Mucosa of rectum (tissue), 2 donors: ENCODE measurements at regions not wholly inside any gene's neighbourhood (a gene's known extent, or its start where the extent isn't known, plus 50 kb on each side); places are given as distances from the start of the nearest gene placed in this dataset.

Experiments
- H3K27ac ChIP-seq, 2 donors: one replicate each; pipeline ENCODE4 v1.7.0; 2013; ENCODE audit warnings: inconsistent platforms in 2 of 2, low read depth in 2 of 2, low read length in 2 of 2
- H3K27me3 ChIP-seq, 2 donors: one replicate each; pipeline ENCODE4 v1.7.0; 2013; ENCODE audit warnings: low read length in 2 of 2; ENCODE audit not compliant: control insufficient read depth in 2 of 2, insufficient read depth in 2 of 2
- H3K36me3 ChIP-seq, 2 donors: one replicate each; pipeline ENCODE4 v1.7.0; 2013; ENCODE audit warnings: low read length in 2 of 2; ENCODE audit not compliant: control insufficient read depth in 2 of 2, insufficient read depth in 2 of 2
- H3K4me1 ChIP-seq, 2 donors: one replicate each; pipeline ENCODE4 v1.7.0; 2013; ENCODE audit warnings: low read length in 2 of 2, mild to moderate bottlenecking in 1 of 2; ENCODE audit not compliant: control insufficient read depth in 2 of 2, insufficient read depth in 2 of 2
- H3K4me3 ChIP-seq, 2 donors: one replicate each; pipeline ENCODE4 v1.7.0; 2013; ENCODE audit warnings: low read length in 2 of 2
- H3K9ac ChIP-seq, 2 donors: one replicate each; pipeline ENCODE4 v1.7.0; 2013; ENCODE audit warnings: low read length in 2 of 2, low read depth in 1 of 2, mild to moderate bottlenecking in 1 of 2
- H3K9me3 ChIP-seq, 2 donors: one replicate each; pipeline ENCODE4 v1.7.0; 2013; ENCODE audit warnings: low read length in 2 of 2; ENCODE audit not compliant: control insufficient read depth in 2 of 2
- donor health status: healthy.
- donor health status: Normal muscosa, but diverticular disease.

DNA sequence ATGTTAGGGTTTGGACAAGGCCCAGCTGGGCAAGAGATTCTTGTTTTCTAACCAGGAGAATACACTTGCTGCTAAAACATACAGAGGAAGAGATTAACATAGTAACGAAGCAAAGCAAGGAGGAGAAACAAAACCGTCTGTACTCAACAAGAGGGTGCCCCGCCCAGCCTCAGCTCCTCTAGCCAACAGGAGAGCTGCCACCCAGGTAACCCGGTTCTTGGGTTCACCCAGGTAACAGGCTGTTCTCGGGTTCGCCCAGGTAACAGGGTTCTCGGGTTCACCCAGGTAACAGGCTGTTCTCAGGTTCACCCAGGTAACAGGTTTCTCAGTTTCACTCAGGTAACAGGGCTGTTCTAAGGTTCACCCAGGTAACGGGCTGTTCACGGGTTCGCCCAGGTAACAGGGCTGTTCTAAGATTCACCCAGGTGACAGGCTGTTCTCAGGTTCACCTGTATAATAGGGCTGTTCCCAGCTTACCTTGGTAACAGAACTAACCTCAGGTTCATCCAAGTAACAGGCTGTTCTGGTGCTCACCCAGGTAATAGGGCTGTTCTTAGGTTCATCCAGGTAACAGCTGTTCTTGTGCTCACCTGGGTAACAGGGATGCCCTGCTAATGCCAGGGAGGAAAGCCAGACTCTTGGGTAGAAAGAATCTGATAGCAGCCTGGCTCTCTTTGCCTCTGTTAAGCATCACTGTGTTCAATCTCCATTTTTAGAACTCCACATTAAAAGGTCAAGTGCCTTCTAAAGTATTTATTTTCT lies 271.6 kb downstream of the SYK start:
- H3K27me3 ChIP-seq, result no peaks in the 10 kb centered on the region
- H3K9me3 ChIP-seq, result no peaks in the 10 kb centered on the region
- H3K9ac ChIP-seq, result no peak overlapping the region
- no peaks in the 10 kb centered on the region for H3K4me1 ChIP-seq
- H3K27ac ChIP-seq, result no peak overlapping the region
- no peak overlapping the region for H3K4me3 ChIP-seq
- no peaks in the 10 kb centered on the region for H3K36me3 ChIP-seq

DNA sequence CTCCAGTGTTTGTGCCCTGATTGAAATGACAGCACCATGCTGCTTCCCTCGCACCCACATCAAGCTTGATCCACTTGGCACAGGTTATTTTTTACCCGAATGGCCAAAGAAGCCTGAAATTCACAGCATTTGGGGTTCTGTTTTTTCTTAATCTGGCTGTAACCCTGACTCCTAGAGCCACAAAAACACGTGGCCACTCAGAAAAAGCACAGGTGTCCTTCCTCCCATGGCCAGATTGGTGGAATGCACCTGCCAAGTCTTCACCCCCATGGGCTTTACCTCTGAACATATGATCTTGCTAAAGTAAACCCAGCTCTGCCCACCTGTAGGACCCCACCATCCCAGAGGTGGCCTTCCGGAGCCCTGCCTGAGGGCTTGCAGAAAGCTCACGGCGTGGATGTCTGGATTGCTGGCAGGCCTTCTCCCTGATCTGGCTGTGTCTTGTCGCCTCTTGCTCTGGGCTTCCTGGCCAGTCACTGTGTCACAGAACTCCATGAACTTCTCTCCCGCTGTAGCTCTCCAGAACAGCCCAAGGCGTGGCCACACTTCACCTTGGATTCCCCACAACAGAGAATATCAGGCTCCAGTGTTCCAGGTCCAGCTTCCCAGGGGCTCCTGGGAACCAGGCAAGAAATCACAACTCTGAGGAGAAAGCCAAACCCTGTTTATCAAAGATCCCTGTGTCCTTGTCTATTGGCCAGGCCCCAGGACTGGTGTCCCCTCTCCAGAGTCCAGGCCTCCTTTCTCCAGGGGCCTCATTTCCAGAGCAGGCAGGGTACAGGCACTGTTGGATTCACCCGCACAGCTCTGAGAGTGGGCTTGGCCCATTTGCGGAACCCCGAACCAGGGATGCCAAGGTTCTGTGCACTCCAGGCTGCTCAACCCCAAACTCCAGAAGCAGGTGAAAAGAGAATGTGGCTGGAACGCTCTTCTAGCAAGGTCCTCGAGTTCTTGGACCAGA lies 272.5 kb downstream of the SYK start:
- no peak overlapping the region for H3K9ac ChIP-seq
- H3K4me3 ChIP-seq, result no peak overlapping the region
- no peaks in the 10 kb centered on the region for H3K27me3 ChIP-seq
- no peaks in the 10 kb centered on the region for H3K36me3 ChIP-seq
- no peak overlapping the region for H3K27ac ChIP-seq
- H3K9me3 ChIP-seq, result no peaks in the 10 kb centered on the region
- H3K4me1 ChIP-seq, result no peaks in the 10 kb centered on the region

DNA sequence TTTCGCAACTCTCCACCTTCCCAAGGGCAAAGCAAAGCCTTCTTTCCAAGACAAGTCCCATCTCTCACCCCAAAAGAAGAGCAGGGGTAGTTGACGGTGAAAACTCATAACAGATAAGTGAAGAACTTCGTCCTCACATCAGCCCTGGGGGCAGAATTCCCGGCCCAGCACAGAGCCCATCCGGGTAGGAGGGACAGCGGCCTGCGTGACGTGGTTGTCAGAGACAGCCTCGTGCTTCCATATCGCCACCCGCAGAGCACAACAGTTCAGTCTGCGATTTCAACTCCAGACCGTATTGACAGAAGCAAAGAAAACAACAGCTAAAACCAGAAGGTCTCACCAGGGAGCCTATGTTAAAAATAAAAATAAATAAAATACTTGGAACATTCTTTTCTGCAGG lies 273.2 kb downstream of the SYK start:
- H3K4me3 ChIP-seq, result no peak overlapping the region
- H3K9me3 ChIP-seq, result no peaks in the 10 kb centered on the region
- H3K27ac ChIP-seq, result no peak overlapping the region
- no peaks in the 10 kb centered on the region for H3K27me3 ChIP-seq
- H3K9ac ChIP-seq, result no peak overlapping the region
- H3K4me1 ChIP-seq, result no peaks in the 10 kb centered on the region
- H3K36me3 ChIP-seq, result no peaks in the 10 kb centered on the region

DNA sequence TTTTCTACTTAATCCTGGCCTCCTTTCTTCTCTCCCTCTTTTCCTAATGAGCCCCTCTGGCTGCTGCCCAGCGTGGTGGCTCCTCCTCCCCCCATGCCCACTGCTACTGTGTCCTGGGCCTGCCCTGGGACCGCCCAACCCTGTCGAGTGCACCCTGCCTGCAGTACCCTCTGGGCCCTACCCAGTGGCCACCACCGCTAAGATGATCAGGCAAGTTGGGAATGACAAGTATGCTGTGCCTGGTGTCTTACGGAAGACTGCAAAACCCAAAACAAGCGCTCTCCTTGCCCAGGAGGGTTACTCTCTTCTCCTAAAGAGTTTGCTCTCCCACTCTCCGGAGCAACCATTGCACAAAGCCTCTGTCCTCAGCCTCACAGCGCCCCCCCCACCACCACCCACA lies 273.7 kb downstream of the SYK start:
- no peaks in the 10 kb centered on the region for H3K4me1 ChIP-seq
- H3K27ac ChIP-seq, result no peak overlapping the region
- no peaks in the 10 kb centered on the region for H3K36me3 ChIP-seq
- H3K9ac ChIP-seq, result no peak overlapping the region
- no peaks in the 10 kb centered on the region for H3K9me3 ChIP-seq
- no peaks in the 10 kb centered on the region for H3K27me3 ChIP-seq
- no peak overlapping the region for H3K4me3 ChIP-seq

DNA sequence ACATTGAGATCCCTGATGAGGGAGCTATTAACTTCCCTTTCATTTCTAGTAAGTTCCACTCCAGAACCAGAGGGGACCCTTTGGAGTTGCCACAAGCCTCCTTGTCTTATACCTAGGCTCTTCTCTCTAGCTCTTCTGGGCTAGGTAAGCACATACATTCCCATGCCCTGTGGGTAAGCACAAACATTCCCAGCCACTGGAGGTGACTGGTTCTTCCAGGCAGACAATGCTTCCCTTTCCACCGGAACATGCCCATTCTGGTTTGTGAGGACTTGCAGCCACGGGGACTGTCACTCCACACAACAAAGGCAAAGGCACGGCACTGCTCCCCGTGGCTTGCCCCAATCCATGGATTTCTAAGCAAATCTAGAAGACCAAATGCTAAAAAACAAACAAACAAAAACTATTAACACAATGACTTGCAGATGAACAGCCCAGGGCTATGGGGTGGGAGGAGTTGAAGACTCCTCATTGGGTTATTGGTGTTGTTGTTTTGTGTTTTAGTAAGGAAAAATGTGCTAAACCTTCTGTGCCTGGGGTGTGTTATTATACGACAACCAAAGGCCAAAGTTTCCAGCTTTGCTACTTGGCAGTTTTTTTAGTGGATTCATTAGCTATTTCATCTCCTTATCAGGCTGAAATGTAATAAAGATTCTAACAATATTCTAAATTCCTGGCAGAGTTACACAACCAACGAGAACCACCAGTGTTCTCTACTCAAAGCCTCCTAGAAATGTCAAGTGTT lies 276.2 kb downstream of the SYK start:
- no peak overlapping the region for H3K9ac ChIP-seq
- no peaks in the 10 kb centered on the region for H3K4me1 ChIP-seq
- H3K27me3 ChIP-seq, result no peaks in the 10 kb centered on the region
- H3K4me3 ChIP-seq, result no peak overlapping the region
- H3K9me3 ChIP-seq, result no peaks in the 10 kb centered on the region
- no peak overlapping the region for H3K27ac ChIP-seq
- no peaks in the 10 kb centered on the region for H3K36me3 ChIP-seq

DNA sequence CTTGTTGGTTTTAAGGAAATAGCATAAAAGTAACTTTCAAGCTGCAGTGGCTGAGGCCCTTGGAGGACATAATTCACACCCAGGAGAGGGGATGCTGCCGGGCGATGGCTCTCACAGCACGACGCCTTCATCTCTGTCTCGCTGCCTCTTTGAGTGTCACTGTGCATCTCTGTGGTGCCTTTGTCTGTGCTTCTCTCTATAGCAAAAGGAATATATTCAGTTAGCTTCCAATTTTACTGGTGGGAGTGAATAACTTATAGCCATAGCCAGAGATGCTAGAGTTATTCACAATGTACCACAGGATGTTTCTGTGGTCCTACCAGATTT lies 276.7 kb downstream of the SYK start:
- H3K36me3 ChIP-seq, result no peaks in the 10 kb centered on the region
- H3K27me3 ChIP-seq, result no peaks in the 10 kb centered on the region
- H3K27ac ChIP-seq, result no peak overlapping the region
- no peaks in the 10 kb centered on the region for H3K4me1 ChIP-seq
- H3K9me3 ChIP-seq, result no peaks in the 10 kb centered on the region
- H3K9ac ChIP-seq, result no peak overlapping the region
- no peak overlapping the region for H3K4me3 ChIP-seq

DNA sequence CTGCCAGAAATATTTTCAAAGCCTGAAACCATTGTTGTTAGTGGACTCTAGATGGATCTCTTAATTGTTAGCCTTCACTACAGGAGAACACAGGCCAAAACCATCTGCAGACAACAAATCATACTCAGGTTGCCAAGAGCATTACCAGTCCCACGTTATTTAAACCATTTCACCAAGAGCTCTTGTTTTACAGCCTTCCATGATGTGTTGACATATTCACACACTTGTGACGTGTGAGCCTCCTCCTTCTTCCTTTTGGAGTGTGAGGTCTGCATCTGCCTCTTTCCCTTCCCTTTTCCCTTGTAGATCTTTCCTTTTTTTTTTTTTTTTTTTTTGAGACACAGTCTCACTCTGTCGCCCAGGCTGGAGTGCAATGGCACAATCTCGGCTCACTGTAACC lies 279.0 kb downstream of the AUH start:
- Histone ChIP-seq H3K9ac (no peak overlapping the region), H3K4me3 (no peak overlapping the region), H3K4me1 (no peaks in the 10 kb centered on the region), H3K9me3 (no peaks in the 10 kb centered on the region), H3K27ac (no peak overlapping the region), H3K36me3 (no peaks in the 10 kb centered on the region), H3K27me3 (no peaks in the 10 kb centered on the region)

DNA sequence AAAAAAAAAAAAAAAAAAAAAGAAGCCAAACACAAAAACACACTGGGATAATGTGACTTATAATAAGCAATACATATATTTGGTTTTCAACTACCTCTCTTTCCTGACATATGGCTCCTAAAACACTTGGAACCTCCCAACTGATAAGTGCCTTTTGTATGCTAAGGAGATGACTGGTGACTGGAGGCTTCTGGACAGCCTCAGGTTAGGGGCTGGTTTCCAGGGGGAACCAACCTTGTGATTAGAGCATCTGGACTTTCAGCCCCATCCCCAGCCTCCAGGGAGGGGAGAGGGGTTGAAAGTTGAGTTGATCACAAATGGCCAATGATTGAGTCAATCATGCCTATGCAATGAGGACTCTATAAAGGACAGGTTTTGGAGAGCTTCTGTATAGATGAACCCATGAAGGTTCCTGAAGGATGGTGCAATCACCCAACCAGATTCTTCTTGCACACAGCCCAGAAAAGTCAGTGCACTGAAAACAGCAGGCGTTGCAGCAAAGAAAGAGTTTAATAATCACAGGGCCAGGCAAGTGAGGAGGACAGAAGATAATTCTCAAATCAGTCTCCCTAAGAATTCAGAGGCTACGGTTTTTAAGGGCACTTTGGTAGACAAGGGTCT lies 276.7 kb downstream of the AUH start:
- Histone ChIP-seq H3K27ac (no peak overlapping the region), H3K36me3 (no peaks in the 10 kb centered on the region), H3K9me3 (no peaks in the 10 kb centered on the region)

DNA sequence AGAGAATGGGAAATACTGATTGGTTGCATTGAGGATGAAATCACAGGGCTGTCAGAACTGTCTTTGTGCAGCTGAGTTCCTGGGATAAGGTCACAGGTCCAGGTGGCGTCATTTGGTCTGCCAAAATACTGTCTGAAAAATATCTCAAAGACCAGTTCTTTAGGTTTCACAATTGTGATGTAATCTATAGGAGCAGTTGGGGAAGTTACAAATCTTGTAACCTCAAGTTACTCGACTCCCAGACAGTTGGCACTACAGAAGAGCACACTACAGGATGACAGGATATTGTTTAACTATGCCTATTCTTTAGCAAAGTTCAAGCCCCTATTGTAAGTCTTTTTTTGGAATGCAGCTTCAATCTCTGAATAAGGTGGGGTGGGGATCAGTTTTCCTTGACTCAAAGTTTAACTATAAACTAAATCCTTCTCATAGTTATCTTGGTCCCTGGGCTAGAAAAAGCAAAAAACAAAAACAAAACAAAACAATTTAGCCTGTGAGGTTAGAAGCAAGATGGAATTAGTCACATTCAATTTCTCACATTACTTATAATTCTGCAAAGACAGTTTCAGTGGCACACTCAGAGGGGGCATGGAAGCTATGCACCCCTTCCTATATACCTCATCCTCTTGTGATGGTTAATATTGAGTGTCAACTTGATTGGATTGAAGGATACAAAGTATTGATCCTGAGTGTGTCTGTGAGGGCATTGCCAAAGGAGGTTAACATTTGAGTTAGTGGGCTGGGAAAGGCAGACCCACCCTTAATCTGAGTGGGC lies 276.0 kb downstream of the AUH start:
- no peaks in the 10 kb centered on the region for H3K4me1 ChIP-seq
- H3K4me3 ChIP-seq, result no peak overlapping the region
- no peaks in the 10 kb centered on the region for H3K9me3 ChIP-seq
- no peaks in the 10 kb centered on the region for H3K36me3 ChIP-seq
- no peak overlapping the region for H3K27ac ChIP-seq
- no peaks in the 10 kb centered on the region for H3K27me3 ChIP-seq
- no peak overlapping the region for H3K9ac ChIP-seq

More for the DNA sequence above, 276.7 kb downstream of the AUH start:
- H3K27me3 ChIP-seq, result no peaks in the 10 kb centered on the region
- H3K9ac ChIP-seq, result no peak overlapping the region
- H3K4me3 ChIP-seq, result no peak overlapping the region
- H3K4me1 ChIP-seq, result no peaks in the 10 kb centered on the region
